Activated CD4-positive, alpha-beta memory T cell treated with anti-CD3 and anti-CD28 coated beads for 36 hours (primary cell): ENCODE measurements at regions not wholly inside any gene's neighbourhood (a gene's known extent, or its start where the extent isn't known, plus 50 kb on each side); places are given as distances from the start of the nearest gene placed in this dataset.

ENCODE experiments used
- CTCF ChIA-PET: fragments of 350-600 bp; sonication (Branson Sonifier 250); formaldehyde crosslinking; loops from one replicate; lab custom pipeline; 2021; ENCODE audit warnings: antibody characterized with exemption, inconsistent platforms; lab: Charles Lee
- POLR2A ChIA-PET: fragments of 350-600 bp; sonication (Branson Sonifier 250); formaldehyde crosslinking; loops from one replicate; lab custom pipeline; 2021; ENCODE audit warnings: antibody characterized with exemption; lab: Charles Lee
- DNase-seq: peaks from one replicate; pipeline ENCODE4 v3.0.0-alpha.2; 2020
- H3K27ac Mint-ChIP-seq: one replicate; pipeline ENCODE4 v1.8.0; 2021; ENCODE audit warnings: mixed read lengths
- H3K27me3 Mint-ChIP-seq: one replicate; pipeline ENCODE4 v1.8.0; 2021; ENCODE audit warnings: mixed read lengths
- H3K36me3 Mint-ChIP-seq: one replicate; pipeline ENCODE4 v1.8.0; 2021; ENCODE audit warnings: mixed read lengths
- H3K4me1 Mint-ChIP-seq: one replicate; pipeline ENCODE4 v1.8.0; 2021; ENCODE audit warnings: low read depth, mixed read lengths
- H3K4me3 Mint-ChIP-seq: one replicate; pipeline ENCODE4 v1.8.0; 2021; ENCODE audit warnings: mild to moderate bottlenecking, mixed read lengths
- H3K9me3 Mint-ChIP-seq: one replicate; pipeline ENCODE4 v1.8.0; 2021; ENCODE audit warnings: mixed read lengths
- intact Hi-C: fragments of 100-400 bp; cut with micrococcal nuclease; formaldehyde crosslinking; loops from one replicate; pipeline ENCODE4 v1.15.1; 2023

DNA sequence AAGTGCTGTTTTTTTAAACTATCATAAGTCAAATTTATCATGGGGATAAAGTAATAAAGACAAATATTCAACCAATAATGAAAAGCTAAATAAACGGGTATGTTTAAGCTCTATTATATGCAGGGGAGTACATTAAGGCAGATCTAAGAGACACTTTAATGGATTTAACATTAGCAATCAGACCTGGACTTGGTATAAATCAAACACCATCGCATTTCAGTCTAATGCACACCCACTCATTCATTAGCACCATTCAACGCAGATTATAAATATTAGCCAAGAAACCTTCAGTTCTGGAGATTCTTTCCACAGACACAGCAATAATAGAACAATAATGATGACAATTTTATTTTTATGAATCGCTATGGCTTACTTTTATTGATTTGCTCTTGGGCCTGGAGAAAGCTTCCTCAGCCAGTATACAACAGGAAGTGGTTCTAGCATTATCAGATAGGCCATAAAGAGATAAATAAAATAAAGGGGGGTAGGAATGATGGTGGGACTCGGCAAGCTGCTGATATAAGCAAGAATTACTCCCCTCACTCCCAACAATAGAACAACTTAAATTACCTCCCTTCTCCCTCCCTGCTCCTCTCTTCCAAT lies 172.2 kb downstream of the PSAT1 start:
- no peak overlapping the region for H3K4me3 Mint-ChIP-seq
- POLR2A ChIA-PET, result no interaction called here
- H3K9me3 Mint-ChIP-seq, result no peaks in the 10 kb centered on the region
- intact Hi-C loops, result no loop called here
- H3K27me3 Mint-ChIP-seq, result peaks cover 6% of the 10 kb centered on the region
- no peak for DNase-seq
- CTCF ChIA-PET, result no interaction called here
- H3K36me3 Mint-ChIP-seq, result no peaks in the 10 kb centered on the region
- no peak overlapping the region for H3K27ac Mint-ChIP-seq
- H3K4me1 Mint-ChIP-seq, result no peaks in the 10 kb centered on the region

DNA sequence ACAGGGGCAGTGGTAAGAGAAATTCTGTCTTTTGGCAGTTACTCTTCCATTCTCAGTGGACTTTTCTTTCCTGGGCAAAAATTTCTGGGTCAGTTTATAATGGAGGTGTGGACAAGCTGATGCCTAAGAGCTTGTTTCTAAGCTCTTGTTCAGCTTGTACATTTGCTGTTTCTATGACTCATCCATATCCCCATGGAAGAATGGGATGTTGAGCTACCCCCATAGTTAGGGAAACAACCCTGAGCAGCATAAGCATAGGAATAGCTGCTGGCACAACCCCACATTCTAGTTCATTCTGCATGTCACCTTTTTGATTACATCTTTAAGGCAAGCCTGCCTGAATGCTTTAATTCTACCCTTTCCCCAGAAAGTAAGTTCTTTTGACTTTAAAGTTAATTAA lies 173.3 kb downstream of the PSAT1 start:
- Mint-ChIP-seq H3K27ac (no peak overlapping the region), H3K36me3 (no peaks in the 10 kb centered on the region), H3K27me3 (peaks cover 6% of the 10 kb centered on the region), H3K4me3 (no peak overlapping the region), H3K9me3 (no peaks in the 10 kb centered on the region), H3K4me1 (no peaks in the 10 kb centered on the region)
- no peak for DNase-seq
- intact Hi-C loops, result no loop called here
- CTCF ChIA-PET, result no interaction called here
- POLR2A ChIA-PET, result no interaction called here

DNA sequence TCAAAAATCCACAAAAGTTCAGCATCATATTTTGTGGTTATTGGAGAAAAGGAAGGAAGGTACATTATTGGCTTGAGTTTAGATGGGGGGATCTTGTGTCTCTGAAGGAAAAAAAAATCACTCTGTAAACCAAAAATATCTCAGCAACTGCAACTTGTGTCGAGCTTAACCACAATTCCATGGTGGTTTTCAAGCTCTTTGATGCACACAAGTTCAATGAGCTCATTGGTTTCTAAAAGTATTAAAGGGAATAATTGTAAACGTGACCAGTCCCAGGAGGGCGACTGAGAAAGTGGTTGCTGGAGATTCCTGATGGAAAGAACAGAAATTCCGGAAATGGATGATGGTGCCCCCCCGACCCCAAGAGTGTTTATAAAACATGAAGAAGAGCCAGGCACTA lies 173.8 kb downstream of the PSAT1 start:
- no peaks in the 10 kb centered on the region for H3K4me1 Mint-ChIP-seq
- peaks cover 6% of the 10 kb centered on the region for H3K27me3 Mint-ChIP-seq
- no peaks in the 10 kb centered on the region for H3K36me3 Mint-ChIP-seq
- POLR2A ChIA-PET, result no interaction called here
- H3K4me3 Mint-ChIP-seq, result no peak overlapping the region
- no peaks in the 10 kb centered on the region for H3K9me3 Mint-ChIP-seq
- intact Hi-C loops, result no loop called here
- no peak overlapping the region for H3K27ac Mint-ChIP-seq
- DNase-seq, result no peak
- CTCF ChIA-PET, result interaction anchor here (0.9 kb wide), 1 partner anchor 31 kb away, joined by 3 read pairs; no protein-coding TSS in a partner anchor

DNA sequence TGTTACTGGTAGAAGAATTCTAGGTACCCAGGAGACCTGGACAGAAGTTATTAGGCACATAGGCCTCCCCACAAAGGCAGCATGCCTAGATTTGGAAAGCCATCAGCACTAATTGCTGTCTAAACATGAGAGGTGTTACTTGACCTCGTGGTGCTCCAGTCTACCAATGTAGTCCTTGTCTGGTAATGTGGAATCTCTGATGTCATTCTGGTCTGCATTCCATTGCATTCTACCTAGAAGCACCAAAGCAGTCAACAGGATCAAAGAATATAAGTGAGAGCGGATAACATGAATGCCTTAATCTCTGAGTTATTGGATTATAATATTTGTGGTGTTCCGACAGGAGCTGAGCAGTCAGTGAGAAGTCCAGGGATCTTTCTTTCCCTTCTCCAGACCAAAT lies 175.2 kb downstream of the PSAT1 start:
- Mint-ChIP-seq H3K27me3 (peaks cover 6% of the 10 kb centered on the region), H3K4me1 (no peaks in the 10 kb centered on the region), H3K4me3 (no peak overlapping the region), H3K36me3 (no peaks in the 10 kb centered on the region), H3K27ac (no peak overlapping the region), H3K9me3 (no peaks in the 10 kb centered on the region)
- DNase-seq, result no peak
- intact Hi-C loops, result no loop called here
- POLR2A ChIA-PET, result no interaction called here
- CTCF ChIA-PET, result no interaction called here

DNA sequence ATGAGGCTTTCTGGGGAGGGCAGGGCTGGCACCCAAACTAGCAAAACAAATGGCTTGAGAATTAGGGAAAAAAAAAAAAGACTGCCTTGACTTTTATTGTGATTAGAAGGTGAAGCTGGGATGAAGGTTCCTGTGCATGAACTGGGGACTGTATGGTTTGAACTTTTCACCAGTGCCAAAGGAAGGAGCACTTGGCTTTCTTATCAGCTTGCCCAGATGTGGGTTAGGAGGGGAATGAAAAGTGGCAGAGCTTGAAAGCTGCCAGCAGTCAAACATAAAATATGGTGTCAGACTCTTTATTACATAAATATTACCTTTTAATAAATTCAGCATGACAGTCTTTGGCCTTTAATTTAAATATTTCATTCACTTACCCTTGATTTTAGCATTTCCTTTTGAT lies 182.5 kb downstream of the PSAT1 start:
- ChIA-PET CTCF (no interaction called here), POLR2A (no interaction called here)

DNA sequence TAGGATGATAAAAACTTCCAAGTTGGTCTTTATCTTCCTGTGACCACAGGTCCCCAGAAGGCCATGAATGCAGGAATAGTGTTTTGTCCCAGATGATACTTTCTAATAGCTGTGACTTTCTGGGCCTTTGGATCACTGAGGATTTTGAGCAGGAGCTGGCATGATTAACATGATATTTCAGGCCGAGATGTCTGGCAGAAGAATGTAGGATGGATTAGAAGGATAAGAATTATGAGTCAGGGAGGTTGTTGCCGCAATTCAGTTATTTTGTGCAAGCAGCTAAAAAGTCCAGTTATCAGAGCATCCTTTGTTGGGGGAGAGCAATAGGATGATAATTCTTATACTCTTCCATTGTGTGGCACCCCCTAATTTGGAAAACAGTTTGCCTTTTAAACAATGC lies 189.7 kb downstream of the PSAT1 start:
- H3K4me1 Mint-ChIP-seq, result no peaks in the 10 kb centered on the region
- peaks cover 3% of the 10 kb centered on the region for H3K27me3 Mint-ChIP-seq
- ChIA-PET POLR2A (interaction anchor here (0.5 kb wide), 1 partner anchor 1357 kb away, joined by 3 read pairs; no protein-coding TSS in a partner anchor), CTCF (no interaction called here)
- peaks cover 7% of the 10 kb centered on the region for H3K9me3 Mint-ChIP-seq
- no peak overlapping the region for H3K27ac Mint-ChIP-seq
- intact Hi-C loops, result no loop called here
- no peaks in the 10 kb centered on the region for H3K36me3 Mint-ChIP-seq
- no peak overlapping the region for H3K4me3 Mint-ChIP-seq
- DNase-seq, result no peak

More for the DNA sequence above, 182.5 kb downstream of the PSAT1 start:
- Mint-ChIP-seq H3K4me1 (no peaks in the 10 kb centered on the region), H3K4me3 (no peak overlapping the region), H3K27ac (no peak overlapping the region), H3K9me3 (peaks cover 16% of the 10 kb centered on the region), H3K36me3 (no peaks in the 10 kb centered on the region), H3K27me3 (peaks cover 2% of the 10 kb centered on the region)
- intact Hi-C loops, result no loop called here
- DNase-seq, result no peak

DNA sequence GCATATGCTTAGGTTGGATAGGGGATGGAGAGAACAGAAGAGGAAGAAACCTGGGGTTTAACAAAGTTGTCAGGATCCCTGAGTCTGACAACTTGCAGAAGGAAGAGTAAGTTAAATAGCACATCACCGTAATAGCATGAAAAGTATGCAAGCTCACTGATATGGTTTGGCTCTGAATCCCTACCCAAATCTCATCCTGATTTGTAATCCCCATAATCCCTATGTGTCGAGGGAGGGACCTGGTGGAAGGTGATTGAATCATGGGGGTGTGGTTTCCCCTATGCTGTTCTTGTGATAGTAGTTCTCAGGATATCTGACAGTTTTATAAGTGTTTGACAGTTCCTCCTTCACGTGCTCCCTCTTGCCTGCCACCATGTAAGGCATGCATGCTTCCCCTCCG lies 193.3 kb downstream of the PSAT1 start:
- DNase-seq, result no peak
- Mint-ChIP-seq H3K27ac (no peak overlapping the region), H3K27me3 (peaks cover 3% of the 10 kb centered on the region), H3K36me3 (no peaks in the 10 kb centered on the region), H3K4me1 (no peaks in the 10 kb centered on the region), H3K9me3 (no peaks in the 10 kb centered on the region), H3K4me3 (no peak overlapping the region)
- ChIA-PET POLR2A (no interaction called here), CTCF (no interaction called here)
- intact Hi-C loops, result no loop called here

DNA sequence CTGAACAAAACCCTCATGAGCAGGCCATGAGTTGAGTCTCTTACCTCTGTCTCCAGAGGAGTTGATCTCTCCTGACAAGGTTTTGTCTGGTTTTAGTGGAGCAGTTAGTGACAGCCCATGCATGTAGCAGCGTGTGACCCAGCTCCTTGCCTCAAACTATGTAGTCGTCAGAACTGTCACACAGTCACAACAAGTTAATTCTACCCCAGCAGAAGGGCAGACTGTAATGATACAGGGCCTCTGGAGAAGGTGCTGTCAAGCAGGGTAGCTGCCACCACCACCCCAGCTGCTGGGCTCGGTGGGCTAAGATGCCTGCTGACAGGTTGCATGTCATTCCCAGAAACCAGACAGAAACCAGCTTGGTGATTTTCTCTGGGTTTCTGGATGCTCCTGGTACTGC lies 194.5 kb downstream of the PSAT1 start:
- intact Hi-C loops, result no loop called here
- no peak overlapping the region for H3K27ac Mint-ChIP-seq
- POLR2A ChIA-PET, result no interaction called here
- H3K9me3 Mint-ChIP-seq, result no peaks in the 10 kb centered on the region
- no peaks in the 10 kb centered on the region for H3K36me3 Mint-ChIP-seq
- H3K27me3 Mint-ChIP-seq, result peaks cover 2% of the 10 kb centered on the region
- H3K4me3 Mint-ChIP-seq, result no peak overlapping the region
- CTCF ChIA-PET, result interaction anchor here (0.6 kb wide), 1 partner anchor 81 kb away, joined by 6 read pairs; no protein-coding TSS in a partner anchor
- DNase-seq, result no peak
- no peaks in the 10 kb centered on the region for H3K4me1 Mint-ChIP-seq

DNA sequence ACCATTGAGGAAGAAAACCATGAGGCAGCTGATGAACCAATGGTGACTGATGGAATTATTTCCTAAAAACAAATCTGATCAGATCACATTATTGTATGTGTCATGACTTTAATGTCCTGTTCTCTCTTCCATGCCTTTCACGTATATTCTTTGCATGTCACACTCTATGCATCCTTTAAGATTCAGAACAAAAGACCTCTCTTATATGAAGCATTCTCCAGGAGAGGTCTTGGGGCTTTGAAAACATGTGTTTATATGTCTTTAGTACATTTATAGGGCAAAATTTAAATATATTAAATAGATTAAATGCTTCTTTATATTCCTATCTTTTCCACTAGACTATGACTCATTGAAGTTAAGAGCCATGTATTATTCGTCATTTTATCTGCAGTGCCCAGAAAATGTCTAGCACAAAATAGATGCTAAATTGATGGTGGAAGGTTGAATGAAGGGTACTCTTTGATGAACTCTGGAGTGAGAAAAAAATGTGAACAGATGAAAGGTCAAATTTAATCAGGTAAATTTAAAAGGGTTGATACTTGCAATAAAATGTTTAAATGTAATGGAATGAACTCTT lies 196.3 kb downstream of the PSAT1 start:
- CTCF ChIA-PET, result no interaction called here
- no peaks in the 10 kb centered on the region for H3K36me3 Mint-ChIP-seq
- POLR2A ChIA-PET, result no interaction called here
- H3K4me3 Mint-ChIP-seq, result no peak overlapping the region
- DNase-seq, result no peak
- H3K9me3 Mint-ChIP-seq, result no peaks in the 10 kb centered on the region
- no peaks in the 10 kb centered on the region for H3K27me3 Mint-ChIP-seq
- H3K4me1 Mint-ChIP-seq, result no peaks in the 10 kb centered on the region
- intact Hi-C loops, result no loop called here
- H3K27ac Mint-ChIP-seq, result no peak overlapping the region

DNA sequence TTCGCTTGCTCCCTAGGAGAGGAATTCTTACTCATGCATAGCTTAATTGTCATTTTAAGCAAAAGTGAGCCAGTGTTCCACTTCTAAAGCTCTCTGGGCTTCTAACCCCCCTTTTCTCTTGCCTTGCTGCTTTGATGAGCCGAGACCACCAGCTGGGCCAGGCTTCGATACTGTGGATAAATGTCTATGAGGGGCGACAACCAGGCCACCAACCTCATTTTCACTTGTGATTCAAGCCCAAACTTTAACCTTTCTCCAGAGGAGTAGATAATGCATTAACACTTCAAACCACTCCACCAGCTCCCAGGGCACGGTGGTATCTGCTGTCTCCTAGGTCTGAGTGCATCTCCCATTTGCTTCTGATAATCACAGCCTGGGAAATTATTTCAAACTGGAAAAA lies 205.6 kb downstream of the PSAT1 start:
- Mint-ChIP-seq H3K27ac (no peak overlapping the region), H3K4me1 (peaks cover 2% of the 10 kb centered on the region), H3K9me3 (no peaks in the 10 kb centered on the region), H3K4me3 (no peak overlapping the region), H3K36me3 (no peaks in the 10 kb centered on the region), H3K27me3 (no peaks in the 10 kb centered on the region)
- intact Hi-C loops, result no loop called here
- no peak for DNase-seq
- ChIA-PET POLR2A (no interaction called here), CTCF (no interaction called here)

DNA sequence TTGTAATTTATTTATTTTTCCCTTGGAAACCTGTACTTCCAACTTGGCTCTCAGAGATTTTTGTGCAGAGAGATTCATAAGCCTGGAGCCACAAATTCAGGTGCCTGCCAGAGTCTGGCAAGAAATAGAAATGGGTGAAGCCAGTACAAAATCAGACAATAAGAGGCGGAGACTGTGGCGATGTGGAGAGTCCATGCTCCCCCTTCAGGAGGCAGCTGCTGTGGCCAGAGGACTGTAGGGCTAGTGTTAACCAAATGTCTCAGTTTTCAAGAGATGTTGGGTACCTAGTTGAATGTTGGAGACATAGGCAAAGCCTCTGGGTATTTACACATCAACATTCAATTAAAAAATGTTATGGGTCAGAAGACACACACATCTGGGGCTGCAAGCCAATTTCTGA lies 208.6 kb downstream of the PSAT1 start:
- H3K4me3 Mint-ChIP-seq, result no peak overlapping the region
- H3K9me3 Mint-ChIP-seq, result no peaks in the 10 kb centered on the region
- H3K4me1 Mint-ChIP-seq, result peaks cover 2% of the 10 kb centered on the region
- POLR2A ChIA-PET, result no interaction called here
- CTCF ChIA-PET, result no interaction called here
- DNase-seq, result no peak
- intact Hi-C loops, result no loop called here
- no peak overlapping the region for H3K27ac Mint-ChIP-seq
- H3K36me3 Mint-ChIP-seq, result no peaks in the 10 kb centered on the region
- H3K27me3 Mint-ChIP-seq, result no peaks in the 10 kb centered on the region

DNA sequence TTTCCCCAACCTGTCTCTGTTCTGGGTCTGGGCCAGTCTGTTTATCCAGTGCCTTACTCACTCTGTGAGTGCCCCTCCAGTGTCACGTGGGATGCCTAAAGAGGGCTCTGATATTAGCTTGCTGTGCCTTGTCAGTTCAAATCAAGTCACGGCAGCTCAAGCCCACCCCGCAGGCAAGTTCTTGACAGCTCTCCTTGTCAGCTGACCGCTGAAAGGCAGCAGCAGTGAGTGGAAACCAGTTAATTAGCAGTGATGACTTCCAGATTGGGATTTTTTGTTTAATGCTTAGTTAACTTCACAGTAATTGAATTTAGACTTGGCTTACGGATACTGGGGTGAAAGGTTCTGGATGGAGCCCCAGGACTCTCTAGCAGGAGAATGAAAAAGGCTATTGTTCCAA lies 210.1 kb downstream of the PSAT1 start:
- Mint-ChIP-seq H3K27ac (no peak overlapping the region), H3K4me1 (peaks cover 2% of the 10 kb centered on the region), H3K36me3 (no peaks in the 10 kb centered on the region), H3K9me3 (no peaks in the 10 kb centered on the region), H3K27me3 (no peaks in the 10 kb centered on the region), H3K4me3 (no peak overlapping the region)
- intact Hi-C loops, result no loop called here
- ChIA-PET POLR2A (no interaction called here), CTCF (no interaction called here)
- no peak for DNase-seq

DNA sequence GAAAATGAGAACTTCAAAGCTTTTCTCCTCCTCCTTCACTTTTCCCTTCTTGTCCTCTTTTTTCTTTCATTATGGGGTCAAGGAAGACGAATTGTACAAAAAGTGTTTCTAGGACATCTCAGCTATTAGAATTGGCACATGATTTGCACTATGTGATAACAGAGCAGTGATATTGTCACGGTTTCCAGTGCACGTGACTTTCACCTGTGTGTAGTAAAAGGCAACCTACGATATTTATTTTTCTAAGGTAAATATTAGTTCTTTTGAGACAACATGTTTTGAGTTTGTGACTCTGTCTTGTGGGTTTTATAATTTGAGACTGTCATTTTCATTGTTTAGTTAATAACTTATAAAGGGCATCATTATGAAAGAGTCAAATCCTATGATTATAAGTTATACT lies 213.1 kb downstream of the PSAT1 start:
- H3K36me3 Mint-ChIP-seq, result no peaks in the 10 kb centered on the region
- no peaks in the 10 kb centered on the region for H3K9me3 Mint-ChIP-seq
- no peak overlapping the region for H3K4me3 Mint-ChIP-seq
- intact Hi-C loops, result no loop called here
- peaks cover 2% of the 10 kb centered on the region for H3K27me3 Mint-ChIP-seq
- ChIA-PET CTCF (no interaction called here), POLR2A (no interaction called here)
- H3K27ac Mint-ChIP-seq, result no peak overlapping the region
- peaks cover 2% of the 10 kb centered on the region for H3K4me1 Mint-ChIP-seq
- no peak for DNase-seq
